ENCODE measurements at regions not wholly inside any gene's neighbourhood (a gene's known extent, or its start where the extent isn't known, plus 50 kb on each side); places are given as distances from the start of the nearest gene placed in this dataset.
A peak's percentile ranks its signal among the peaks of the same experiment; 100 is the strongest.

GRCh38 chr3:148606979-148607378, 90.7 kb upstream of the AGTR1 start:
- intact Hi-C loops (cut with DNase I; ENCODE audit: low total_unique reads), result no loop called here
- no peaks in the 10 kb centered on the region for H3K9me3 ChIP-seq
- H3K27me3 ChIP-seq, result no peaks in the 10 kb centered on the region
- DNase-seq (ENCODE audit: low spot score in 2 of 2), result no peak
- TF ChIP-seq CTCF (IDR thresholded peaks at IDR 0.05), result no peak
- no peak for TF ChIP-seq POLR2A (IDR thresholded peaks at IDR 0.05)
- peak in 1 of 3 donors; percentile 48 for TF ChIP-seq POLR2AphosphoS5 (IDR thresholded peaks at IDR 0.05)
- H3K4me3 ChIP-seq, result no peak overlapping the region
- H3K36me3 ChIP-seq, result no peaks in the 10 kb centered on the region
- H3K4me1 ChIP-seq, result no peaks in the 10 kb centered on the region
- H3K27ac ChIP-seq, result peak overlapping the region in 1 of 2 donors; percentile 0

GRCh38 chr3:148607491-148607890, 90.2 kb upstream of the AGTR1 start:
- H3K4me3 ChIP-seq, result no peak overlapping the region
- H3K27ac ChIP-seq, result no peak overlapping the region
- H3K27me3 ChIP-seq, result no peaks in the 10 kb centered on the region
- H3K4me1 ChIP-seq, result no peaks in the 10 kb centered on the region
- no peaks in the 10 kb centered on the region for H3K36me3 ChIP-seq
- TF ChIP-seq CTCF (IDR thresholded peaks at IDR 0.05) (no peak), POLR2AphosphoS5 (IDR thresholded peaks at IDR 0.05) (no peak), POLR2A (IDR thresholded peaks at IDR 0.05) (no peak)
- intact Hi-C loops (cut with DNase I; ENCODE audit: low total_unique reads), result no loop called here
- no peaks in the 10 kb centered on the region for H3K9me3 ChIP-seq
- DNase-seq (ENCODE audit: low spot score in 2 of 2), result no peak

GRCh38 chr3:148612278-148612677, 85.4 kb upstream of the AGTR1 start:
- H3K27ac ChIP-seq, result no peak overlapping the region

GRCh38 chr3:148615382-148615781, 82.3 kb upstream of the AGTR1 start:
- intact Hi-C loops (cut with DNase I; ENCODE audit: low total_unique reads), result no loop called here
- H3K27ac ChIP-seq, result no peak overlapping the region
- DNase-seq (ENCODE audit: low spot score in 2 of 2), result no peak

More at GRCh38 chr3:148612278-148612677, 85.4 kb upstream of the AGTR1 start:
- no peaks in the 10 kb centered on the region for H3K36me3 ChIP-seq
- no peak for DNase-seq (ENCODE audit: low spot score in 2 of 2)
- TF ChIP-seq POLR2A (IDR thresholded peaks at IDR 0.05) (no peak), POLR2AphosphoS5 (IDR thresholded peaks at IDR 0.05) (no peak), CTCF (IDR thresholded peaks at IDR 0.05) (no peak)
- no peaks in the 10 kb centered on the region for H3K27me3 ChIP-seq
- no peak overlapping the region for H3K4me3 ChIP-seq
- no peaks in the 10 kb centered on the region for H3K4me1 ChIP-seq
- no peaks in the 10 kb centered on the region for H3K9me3 ChIP-seq
- intact Hi-C loops (cut with DNase I; ENCODE audit: low total_unique reads), result no loop called here

More at GRCh38 chr3:148615382-148615781, 82.3 kb upstream of the AGTR1 start:
- TF ChIP-seq POLR2AphosphoS5 (IDR thresholded peaks at IDR 0.05) (no peak), CTCF (IDR thresholded peaks at IDR 0.05) (no peak), POLR2A (IDR thresholded peaks at IDR 0.05) (no peak)
- Histone ChIP-seq H3K9me3 (no peaks in the 10 kb centered on the region), H3K27me3 (no peaks in the 10 kb centered on the region), H3K36me3 (no peaks in the 10 kb centered on the region), H3K4me1 (no peaks in the 10 kb centered on the region), H3K4me3 (no peak overlapping the region)

All from breast epithelium (tissue), 4 donors.